Right atrium auricular region (tissue), 2 donors: ENCODE measurements at regions not wholly inside any gene's neighbourhood (a gene's known extent, or its start where the extent isn't known, plus 50 kb on each side); places are given as distances from the start of the nearest gene placed in this dataset.

Experiments
- DNase-seq: peaks from one replicate; pipeline ENCODE4 v3.0.0-alpha.2; 2019; ENCODE audit warnings: low spot score
- H3K27ac ChIP-seq, 2 donors: fragments of 200-600 bp; sonication (generic); 1 replicate in 1 of 2; 2 replicates in 1 of 2; pipeline ENCODE4 v1.5.1; 2016 to 2019
- H3K27me3 ChIP-seq, 2 donors: fragments of 200-600 bp; sonication (generic); one replicate each; pipeline versions ENCODE4 v1.5.1 to v1.6.0; 2017 to 2019
- H3K36me3 ChIP-seq: fragments of 200-600 bp; sonication (generic); one replicate; pipeline ENCODE4 v1.5.1; 2016
- H3K4me1 ChIP-seq, 2 donors: fragments of 200-600 bp; sonication (generic); one replicate each; pipeline versions ENCODE4 v1.5.1 to v1.6.0; 2017 to 2019
- H3K4me3 ChIP-seq, 2 donors: fragments of 200-600 bp; sonication (generic); 1 replicate in 1 of 2; 2 replicates in 1 of 2; pipeline ENCODE4 v1.5.1; 2017 to 2019; ENCODE audit warnings: mild to moderate bottlenecking in 1 of 2, moderate library complexity in 1 of 2
- H3K9me3 ChIP-seq, 2 donors: fragments of 200-600 bp; sonication (generic); one replicate each; pipeline ENCODE4 v1.5.1; 2019
- TF ChIP-seq, protein P1 (sequence below), 2 donors: fragments of 200-600 bp; sonication (generic); IDR thresholded peaks; one replicate each; pipeline ENCODE4 v1.5.1; 2019; ENCODE audit warnings: antibody characterized with exemption in 2 of 2

DNA sequence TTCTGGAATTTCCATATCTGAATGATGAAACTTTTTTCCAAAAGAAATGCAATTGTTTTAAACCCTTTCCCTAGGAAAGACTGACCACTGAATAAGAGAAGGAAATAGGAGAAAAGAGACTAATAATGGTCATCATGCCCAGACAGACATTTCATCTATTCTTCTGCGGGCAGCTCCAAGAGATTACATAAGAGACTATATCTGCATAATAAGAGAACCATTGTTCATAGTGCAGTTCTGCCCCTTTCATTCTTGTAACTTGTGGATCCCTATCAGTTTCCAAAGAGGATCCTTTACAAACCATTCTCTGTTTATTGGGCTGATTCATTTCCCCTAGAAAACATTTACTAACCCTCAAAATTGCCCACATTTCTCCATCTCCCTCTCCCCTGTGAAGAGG, 197.8 kb downstream of the FSCB start:
- TF ChIP-seq, protein P1, sequence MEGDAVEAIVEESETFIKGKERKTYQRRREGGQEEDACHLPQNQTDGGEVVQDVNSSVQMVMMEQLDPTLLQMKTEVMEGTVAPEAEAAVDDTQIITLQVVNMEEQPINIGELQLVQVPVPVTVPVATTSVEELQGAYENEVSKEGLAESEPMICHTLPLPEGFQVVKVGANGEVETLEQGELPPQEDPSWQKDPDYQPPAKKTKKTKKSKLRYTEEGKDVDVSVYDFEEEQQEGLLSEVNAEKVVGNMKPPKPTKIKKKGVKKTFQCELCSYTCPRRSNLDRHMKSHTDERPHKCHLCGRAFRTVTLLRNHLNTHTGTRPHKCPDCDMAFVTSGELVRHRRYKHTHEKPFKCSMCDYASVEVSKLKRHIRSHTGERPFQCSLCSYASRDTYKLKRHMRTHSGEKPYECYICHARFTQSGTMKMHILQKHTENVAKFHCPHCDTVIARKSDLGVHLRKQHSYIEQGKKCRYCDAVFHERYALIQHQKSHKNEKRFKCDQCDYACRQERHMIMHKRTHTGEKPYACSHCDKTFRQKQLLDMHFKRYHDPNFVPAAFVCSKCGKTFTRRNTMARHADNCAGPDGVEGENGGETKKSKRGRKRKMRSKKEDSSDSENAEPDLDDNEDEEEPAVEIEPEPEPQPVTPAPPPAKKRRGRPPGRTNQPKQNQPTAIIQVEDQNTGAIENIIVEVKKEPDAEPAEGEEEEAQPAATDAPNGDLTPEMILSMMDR (IDR thresholded peaks at IDR 0.05) = no peak
- Histone ChIP-seq H3K36me3 (no peaks in the 10 kb centered on the region), H3K27ac (no peak overlapping the region), H3K4me3 (no peak overlapping the region), H3K27me3 (no peaks in the 10 kb centered on the region), H3K9me3 (no peaks in the 10 kb centered on the region), H3K4me1 (no peaks in the 10 kb centered on the region)
- no peak for DNase-seq

GRCh38 chr14:44300916-44301315, 206.2 kb downstream of the FSCB start:
- Histone ChIP-seq H3K27ac (no peak overlapping the region), H3K9me3 (no peaks in the 10 kb centered on the region), H3K4me3 (no peak overlapping the region), H3K4me1 (no peaks in the 10 kb centered on the region), H3K36me3 (no peaks in the 10 kb centered on the region), H3K27me3 (no peaks in the 10 kb centered on the region)
- no peak for DNase-seq
- TF ChIP-seq, protein P1 (IDR thresholded peaks at IDR 0.05) = no peak

- H3K36me3 ChIP-seq = no peaks in the 10 kb centered on the region
- no peaks in the 10 kb centered on the region for H3K4me1 ChIP-seq
- no peak overlapping the region for H3K27ac ChIP-seq
- H3K9me3 ChIP-seq = no peaks in the 10 kb centered on the region
- H3K27me3 ChIP-seq = no peaks in the 10 kb centered on the region
- no peak for DNase-seq
- TF ChIP-seq, protein P1 (IDR thresholded peaks at IDR 0.05) = no peak
- H3K4me3 ChIP-seq = no peak overlapping the region
Measured at GRCh38 chr14:44297437-44297836, 209.6 kb downstream of the FSCB start.

- Histone ChIP-seq H3K36me3 (no peaks in the 10 kb centered on the region), H3K4me1 (no peaks in the 10 kb centered on the region), H3K9me3 (no peaks in the 10 kb centered on the region), H3K27me3 (no peaks in the 10 kb centered on the region), H3K4me3 (no peak overlapping the region), H3K27ac (no peak overlapping the region)
- TF ChIP-seq, protein P1 (IDR thresholded peaks at IDR 0.05) = no peak
- DNase-seq = no peak
Measured at GRCh38 chr14:44291366-44291915, 215.6 kb downstream of the FSCB start.

DNA sequence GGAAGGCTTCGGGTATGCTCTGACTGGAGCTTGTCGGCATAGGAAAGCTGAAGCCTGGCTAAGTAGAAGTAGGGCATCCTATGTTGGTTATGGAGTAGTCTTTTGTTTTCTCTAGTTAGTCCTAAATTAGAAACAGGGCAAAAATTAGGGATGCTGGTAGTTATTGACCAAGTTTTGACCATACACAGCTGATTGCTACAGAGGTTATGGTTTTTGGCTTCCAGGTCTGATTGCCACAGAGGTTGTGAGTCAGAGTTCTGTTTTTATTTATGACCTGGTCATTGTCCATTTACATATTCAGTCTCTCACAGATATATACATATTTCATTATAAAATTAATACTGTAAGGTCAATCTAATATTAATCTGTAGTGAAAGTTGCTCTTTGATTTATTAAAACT, 219.2 kb downstream of the FSCB start:
- Histone ChIP-seq H3K27me3 (no peaks in the 10 kb centered on the region), H3K4me3 (no peak overlapping the region), H3K9me3 (no peaks in the 10 kb centered on the region), H3K36me3 (no peaks in the 10 kb centered on the region), H3K4me1 (no peaks in the 10 kb centered on the region), H3K27ac (no peak overlapping the region)
- no peak for DNase-seq
- TF ChIP-seq, protein P1 (IDR thresholded peaks at IDR 0.05) = no peak

GRCh38 chr14:44286201-44286600, 220.9 kb downstream of the FSCB start:
- no peaks in the 10 kb centered on the region for H3K9me3 ChIP-seq
- no peak for DNase-seq
- no peaks in the 10 kb centered on the region for H3K27me3 ChIP-seq
- no peaks in the 10 kb centered on the region for H3K4me1 ChIP-seq
- H3K4me3 ChIP-seq = no peak overlapping the region
- no peak overlapping the region for H3K27ac ChIP-seq
- TF ChIP-seq, protein P1 (IDR thresholded peaks at IDR 0.05) = no peak
- H3K36me3 ChIP-seq = no peaks in the 10 kb centered on the region
